HepG2 (cell line): ENCODE measurements at regions not wholly inside any gene's neighbourhood (a gene's known extent, or its start where the extent isn't known, plus 50 kb on each side); places are given as distances from the start of the nearest gene placed in this dataset.

Source experiments
- ARNT ChIP-seq: fragments of 450-650 bp; IDR thresholded peaks from 2 replicates; pipeline ENCODE4 v1.6.1; 2017
- CEBPG ChIP-seq: IDR thresholded peaks from 2 replicates; pipeline ENCODE4 v1.6.1; 2016
- CENPX ChIP-seq: sonication (generic); formaldehyde crosslinking; IDR thresholded peaks from 2 replicates; pipeline ENCODE4 v1.9.0; 2021; ENCODE audit warnings: mild to moderate bottlenecking, missing genetic modification reagents, moderate library complexity
- CREB1 ChIP-seq, 2 experiments: fragments of 450-650 bp in 1 of 2; IDR thresholded peaks; 2 replicates each; pipeline ENCODE4 v1.6.1; 2016 to 2017; ENCODE audit warnings: control low read depth in 1 of 2, mild to moderate bottlenecking in 1 of 2, missing compliant biosample characterization in 1 of 2, missing genetic modification characterization in 1 of 2
- JUNB ChIP-seq: sonication (generic); formaldehyde crosslinking; IDR thresholded peaks from 2 replicates; pipeline ENCODE4 v1.8.0; 2022; ENCODE audit warnings: missing genetic modification reagents, mild to moderate bottlenecking, borderline replicate concordance
- KDM3A ChIP-seq: IDR thresholded peaks from 2 replicates; pipeline ENCODE4 v1.6.1; 2018; ENCODE audit warnings: low read depth, missing compliant biosample characterization
- KDM5A ChIP-seq: fragments of 200-600 bp; sonication (generic); IDR thresholded peaks from 2 replicates; pipeline ENCODE4 v1.7.0; 2018; ENCODE audit warnings: antibody characterized with exemption, mild to moderate bottlenecking, low read length, borderline replicate concordance
- MED1 ChIP-seq: sonication (generic); formaldehyde crosslinking; IDR thresholded peaks from 2 replicates; pipeline ENCODE4 v1.4.0; 2020; ENCODE audit warnings: missing genetic modification reagents
- RARG ChIP-seq: sonication (generic); formaldehyde crosslinking; IDR thresholded peaks from 2 replicates; pipeline ENCODE4 v1.4.0; 2020; ENCODE audit warnings: low read depth, mild to moderate bottlenecking, missing genetic modification reagents
- REPIN1 ChIP-seq: sonication (generic); formaldehyde crosslinking; IDR thresholded peaks from 2 replicates; pipeline ENCODE4 v1.8.0; 2022; ENCODE audit warnings: missing genetic modification reagents, low read depth, mild to moderate bottlenecking, borderline replicate concordance
- SMAD1 ChIP-seq: sonication (generic); formaldehyde crosslinking; IDR thresholded peaks from 2 replicates; pipeline ENCODE4 v1.4.0; 2020; ENCODE audit warnings: missing genetic modification reagents, low read depth, mild to moderate bottlenecking, borderline replicate concordance
- SRSF1 ChIP-seq: fragments of 200-400 bp; formaldehyde crosslinking; optimal IDR thresholded peaks from 2 replicates; pipeline ENCODE3; 2017; ENCODE audit warnings: mild to moderate bottlenecking, low read depth, low read length, moderate library complexity
- SRSF4 ChIP-seq: fragments of 200-400 bp; formaldehyde crosslinking; IDR thresholded peaks from one replicate; pipeline ENCODE4 v1.6.1; 2018; ENCODE audit warnings: mild to moderate bottlenecking, low read depth, low read length, moderate library complexity; ENCODE audit not compliant: poor library complexity, severe bottlenecking
- TCF12 ChIP-seq, 2 experiments: fragments of 450-650 bp in 1 of 2; sonication (generic) in 1 of 2; formaldehyde crosslinking in 1 of 2; IDR thresholded peaks; 2 replicates each; pipeline versions ENCODE4 v1.6.1 to v1.8.0; 2017 to 2022; ENCODE audit warnings: antibody characterized with exemption in 1 of 2, mild to moderate bottlenecking in 1 of 2, missing genetic modification reagents in 1 of 2, moderate library complexity in 1 of 2
- TRIM24 ChIP-seq: sonication (generic); formaldehyde crosslinking; IDR thresholded peaks from 2 replicates; pipeline ENCODE4 v1.8.0; 2022; ENCODE audit warnings: mild to moderate bottlenecking, missing genetic modification reagents
- ZBTB21 ChIP-seq: sonication (generic); formaldehyde crosslinking; IDR thresholded peaks from 2 replicates; pipeline ENCODE4 v1.4.0; 2020; ENCODE audit warnings: missing genetic modification reagents
- ZMYM3 ChIP-seq: sonication (generic); formaldehyde crosslinking; IDR thresholded peaks from 2 replicates; pipeline ENCODE4 v1.5.1; 2020; ENCODE audit warnings: mild to moderate bottlenecking, missing genetic modification reagents
- ZNF335 ChIP-seq: sonication (generic); formaldehyde crosslinking; IDR thresholded peaks from 2 replicates; pipeline ENCODE4 v1.4.0; 2020; ENCODE audit warnings: missing genetic modification reagents
- ZNF383 ChIP-seq: sonication (generic); formaldehyde crosslinking; IDR thresholded peaks from 2 replicates; pipeline ENCODE4 v1.4.0; 2020; ENCODE audit warnings: missing genetic modification reagents, mild to moderate bottlenecking, borderline replicate concordance
- ZNF7 ChIP-seq: IDR thresholded peaks from 2 replicates; pipeline ENCODE4 v1.6.1; 2016; ENCODE audit warnings: missing biosample characterization, missing genetic modification reagents
- ZNF709 ChIP-seq: sonication (generic); formaldehyde crosslinking; IDR thresholded peaks from 2 replicates; pipeline ENCODE4 v1.5.0; 2020; ENCODE audit warnings: mild to moderate bottlenecking, missing genetic modification reagents
- ZNF841 ChIP-seq: sonication (generic); formaldehyde crosslinking; IDR thresholded peaks from 2 replicates; pipeline ENCODE4 v1.8.1; 2023; ENCODE audit warnings: missing genetic modification reagents, borderline replicate concordance
- TF ChIP-seq, protein P1 (sequence below): sonication (generic); formaldehyde crosslinking; IDR thresholded peaks from 2 replicates; pipeline ENCODE4 v1.5.0; 2020; ENCODE audit warnings: mild to moderate bottlenecking, missing genetic modification reagents
- TF ChIP-seq, protein P2 (sequence below): sonication (generic); formaldehyde crosslinking; IDR thresholded peaks from 2 replicates; pipeline ENCODE4 v1.4.0; 2020; ENCODE audit warnings: missing genetic modification reagents

DNA sequence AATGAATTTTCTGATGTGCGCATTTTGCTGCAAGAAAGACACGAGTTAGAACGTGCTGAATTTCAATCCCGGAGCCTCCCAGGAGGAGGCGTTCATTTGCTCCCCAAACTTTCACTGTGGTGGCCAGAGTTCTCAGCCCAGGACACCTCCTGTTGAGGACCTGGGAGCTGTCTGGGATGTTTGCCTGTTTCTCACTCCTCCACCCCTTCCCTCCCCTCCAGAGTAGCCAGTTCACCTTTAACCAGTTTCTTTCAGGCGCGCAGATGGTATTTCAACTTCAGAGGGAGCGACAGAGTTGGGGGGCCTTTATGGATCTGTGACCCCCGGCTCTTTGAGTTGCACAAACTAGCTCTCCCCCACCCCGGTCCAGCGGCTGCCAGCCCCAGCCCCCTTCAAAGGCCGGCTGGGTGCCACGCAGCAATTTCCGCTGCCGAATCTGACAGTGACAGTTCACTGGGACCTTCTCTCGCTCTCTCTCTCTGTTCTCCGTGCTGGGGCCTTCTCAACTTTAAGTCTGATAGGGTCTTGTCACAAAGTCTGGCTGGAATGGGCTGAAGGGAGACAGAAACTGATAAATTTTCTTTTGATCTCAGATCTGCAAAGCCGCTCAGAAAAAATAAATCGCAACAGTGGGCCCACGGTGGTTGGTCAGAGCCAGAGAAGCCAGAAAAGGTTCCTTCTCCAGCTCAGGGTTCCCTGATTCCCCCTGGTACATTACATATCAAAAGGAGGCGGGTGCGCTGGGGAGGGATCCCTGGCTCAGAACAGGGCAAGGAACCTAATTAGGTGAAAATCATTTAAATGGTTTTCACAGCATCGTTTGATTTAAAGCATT is 100.0 kb upstream of the STX18 start (continued):
- TF ChIP-seq JUNB (CRISPR knock-in tag) (no peak), CREB1 (IDR thresholded peaks at IDR 0.05) (no peak), CREB1 (CRISPR knock-in tag; IDR thresholded peaks at IDR 0.05) (no peak), CEBPG (0 out of 2 replicates have a peak, but pooled peaks have one; percentile 6), KDM3A (CRISPR knock-in tag) (no peak), ZBTB21 (CRISPR knock-in tag) (no peak; the same call in 1 of the 2 replicates), SMAD1 (CRISPR knock-in tag) (no peak), RARG (CRISPR knock-in tag) (no peak), SRSF4 (no peak), TCF12 (IDR thresholded peaks at IDR 0.05) (no peak), TCF12 (CRISPR knock-in tag; IDR thresholded peaks at IDR 0.05) (no peak), KDM5A (no peak; the same call in 1 of the 2 replicates), ZNF709 (CRISPR knock-in tag) (no peak), ZNF7 (CRISPR knock-in tag) (no peak), ARNT (no peak), MED1 (CRISPR knock-in tag) (no peak), ZMYM3 (CRISPR knock-in tag) (peak; percentile 62), REPIN1 (no peak), SRSF1 (peak; percentile 47), ZNF841 (CRISPR knock-in tag) (no peak), CENPX (CRISPR knock-in tag) (no peak), ZNF335 (CRISPR knock-in tag) (peak; percentile 96), TRIM24 (CRISPR knock-in tag) (no peak), ZNF383 (CRISPR knock-in tag) (no peak)
- TF ChIP-seq, protein P1, sequence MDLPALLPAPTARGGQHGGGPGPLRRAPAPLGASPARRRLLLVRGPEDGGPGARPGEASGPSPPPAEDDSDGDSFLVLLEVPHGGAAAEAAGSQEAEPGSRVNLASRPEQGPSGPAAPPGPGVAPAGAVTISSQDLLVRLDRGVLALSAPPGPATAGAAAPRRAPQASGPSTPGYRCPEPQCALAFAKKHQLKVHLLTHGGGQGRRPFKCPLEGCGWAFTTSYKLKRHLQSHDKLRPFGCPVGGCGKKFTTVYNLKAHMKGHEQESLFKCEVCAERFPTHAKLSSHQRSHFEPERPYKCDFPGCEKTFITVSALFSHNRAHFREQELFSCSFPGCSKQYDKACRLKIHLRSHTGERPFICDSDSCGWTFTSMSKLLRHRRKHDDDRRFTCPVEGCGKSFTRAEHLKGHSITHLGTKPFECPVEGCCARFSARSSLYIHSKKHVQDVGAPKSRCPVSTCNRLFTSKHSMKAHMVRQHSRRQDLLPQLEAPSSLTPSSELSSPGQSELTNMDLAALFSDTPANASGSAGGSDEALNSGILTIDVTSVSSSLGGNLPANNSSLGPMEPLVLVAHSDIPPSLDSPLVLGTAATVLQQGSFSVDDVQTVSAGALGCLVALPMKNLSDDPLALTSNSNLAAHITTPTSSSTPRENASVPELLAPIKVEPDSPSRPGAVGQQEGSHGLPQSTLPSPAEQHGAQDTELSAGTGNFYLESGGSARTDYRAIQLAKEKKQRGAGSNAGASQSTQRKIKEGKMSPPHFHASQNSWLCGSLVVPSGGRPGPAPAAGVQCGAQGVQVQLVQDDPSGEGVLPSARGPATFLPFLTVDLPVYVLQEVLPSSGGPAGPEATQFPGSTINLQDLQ (CRISPR knock-in tag): no peak
- TF ChIP-seq, protein P2, sequence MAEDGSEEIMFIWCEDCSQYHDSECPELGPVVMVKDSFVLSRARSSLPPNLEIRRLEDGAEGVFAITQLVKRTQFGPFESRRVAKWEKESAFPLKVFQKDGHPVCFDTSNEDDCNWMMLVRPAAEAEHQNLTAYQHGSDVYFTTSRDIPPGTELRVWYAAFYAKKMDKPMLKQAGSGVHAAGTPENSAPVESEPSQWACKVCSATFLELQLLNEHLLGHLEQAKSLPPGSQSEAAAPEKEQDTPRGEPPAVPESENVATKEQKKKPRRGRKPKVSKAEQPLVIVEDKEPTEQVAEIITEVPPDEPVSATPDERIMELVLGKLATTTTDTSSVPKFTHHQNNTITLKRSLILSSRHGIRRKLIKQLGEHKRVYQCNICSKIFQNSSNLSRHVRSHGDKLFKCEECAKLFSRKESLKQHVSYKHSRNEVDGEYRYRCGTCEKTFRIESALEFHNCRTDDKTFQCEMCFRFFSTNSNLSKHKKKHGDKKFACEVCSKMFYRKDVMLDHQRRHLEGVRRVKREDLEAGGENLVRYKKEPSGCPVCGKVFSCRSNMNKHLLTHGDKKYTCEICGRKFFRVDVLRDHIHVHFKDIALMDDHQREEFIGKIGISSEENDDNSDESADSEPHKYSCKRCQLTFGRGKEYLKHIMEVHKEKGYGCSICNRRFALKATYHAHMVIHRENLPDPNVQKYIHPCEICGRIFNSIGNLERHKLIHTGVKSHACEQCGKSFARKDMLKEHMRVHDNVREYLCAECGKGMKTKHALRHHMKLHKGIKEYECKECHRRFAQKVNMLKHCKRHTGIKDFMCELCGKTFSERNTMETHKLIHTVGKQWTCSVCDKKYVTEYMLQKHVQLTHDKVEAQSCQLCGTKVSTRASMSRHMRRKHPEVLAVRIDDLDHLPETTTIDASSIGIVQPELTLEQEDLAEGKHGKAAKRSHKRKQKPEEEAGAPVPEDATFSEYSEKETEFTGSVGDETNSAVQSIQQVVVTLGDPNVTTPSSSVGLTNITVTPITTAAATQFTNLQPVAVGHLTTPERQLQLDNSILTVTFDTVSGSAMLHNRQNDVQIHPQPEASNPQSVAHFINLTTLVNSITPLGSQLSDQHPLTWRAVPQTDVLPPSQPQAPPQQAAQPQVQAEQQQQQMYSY (CRISPR knock-in tag): no peak
